Retinal pigment epithelial cell (primary cell): ENCODE measurements at regions not wholly inside any gene's neighbourhood (a gene's known extent, or its start where the extent isn't known, plus 50 kb on each side); places are given as distances from the start of the nearest gene placed in this dataset.
"Not testable (repeated sequence)": the region's sequence is repeated elsewhere in the genome, so short reads cannot be mapped to it uniquely, and the experiment has no call there.

Experiments
- DNase-seq: peaks from one replicate; pipeline ENCODE4 v3.0.0-alpha.2; 2010; ENCODE audit warnings: low read depth
- H3K4me3 ChIP-seq: 2 replicates; pipeline ENCODE4 v1.5.1; 2011; ENCODE audit warnings: mild to moderate bottlenecking, low read length, control low read depth, moderate library complexity
- TF ChIP-seq, protein P1 (sequence below): conservative IDR thresholded peaks from 2 replicates; pipeline ENCODE4 v1.5.1; 2011; ENCODE audit warnings: low read depth, low read length, control low read depth, inconsistent platforms

DNA sequence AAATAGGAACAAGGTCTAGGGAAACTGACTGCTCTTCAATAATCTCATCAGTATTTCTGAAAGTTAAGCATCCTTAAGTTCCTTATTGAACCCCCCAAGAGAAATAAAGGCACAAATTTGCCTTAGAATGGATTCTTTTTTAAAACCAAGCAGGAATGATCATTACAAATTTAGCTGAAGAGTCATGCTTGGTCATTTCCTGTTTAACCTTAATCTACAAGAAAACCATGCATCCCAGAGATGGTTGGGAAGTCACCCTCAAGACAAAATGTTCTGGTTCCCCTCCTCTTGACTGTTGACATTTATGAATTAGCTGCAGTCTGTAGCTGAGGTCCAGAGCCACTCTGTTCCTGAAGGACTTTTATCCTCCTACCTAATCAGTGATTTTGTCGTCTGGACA lies 291.8 kb upstream of the G2E3 start:
- TF ChIP-seq, protein P1, sequence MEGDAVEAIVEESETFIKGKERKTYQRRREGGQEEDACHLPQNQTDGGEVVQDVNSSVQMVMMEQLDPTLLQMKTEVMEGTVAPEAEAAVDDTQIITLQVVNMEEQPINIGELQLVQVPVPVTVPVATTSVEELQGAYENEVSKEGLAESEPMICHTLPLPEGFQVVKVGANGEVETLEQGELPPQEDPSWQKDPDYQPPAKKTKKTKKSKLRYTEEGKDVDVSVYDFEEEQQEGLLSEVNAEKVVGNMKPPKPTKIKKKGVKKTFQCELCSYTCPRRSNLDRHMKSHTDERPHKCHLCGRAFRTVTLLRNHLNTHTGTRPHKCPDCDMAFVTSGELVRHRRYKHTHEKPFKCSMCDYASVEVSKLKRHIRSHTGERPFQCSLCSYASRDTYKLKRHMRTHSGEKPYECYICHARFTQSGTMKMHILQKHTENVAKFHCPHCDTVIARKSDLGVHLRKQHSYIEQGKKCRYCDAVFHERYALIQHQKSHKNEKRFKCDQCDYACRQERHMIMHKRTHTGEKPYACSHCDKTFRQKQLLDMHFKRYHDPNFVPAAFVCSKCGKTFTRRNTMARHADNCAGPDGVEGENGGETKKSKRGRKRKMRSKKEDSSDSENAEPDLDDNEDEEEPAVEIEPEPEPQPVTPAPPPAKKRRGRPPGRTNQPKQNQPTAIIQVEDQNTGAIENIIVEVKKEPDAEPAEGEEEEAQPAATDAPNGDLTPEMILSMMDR = no peak
- DNase-seq = no peak

DNA sequence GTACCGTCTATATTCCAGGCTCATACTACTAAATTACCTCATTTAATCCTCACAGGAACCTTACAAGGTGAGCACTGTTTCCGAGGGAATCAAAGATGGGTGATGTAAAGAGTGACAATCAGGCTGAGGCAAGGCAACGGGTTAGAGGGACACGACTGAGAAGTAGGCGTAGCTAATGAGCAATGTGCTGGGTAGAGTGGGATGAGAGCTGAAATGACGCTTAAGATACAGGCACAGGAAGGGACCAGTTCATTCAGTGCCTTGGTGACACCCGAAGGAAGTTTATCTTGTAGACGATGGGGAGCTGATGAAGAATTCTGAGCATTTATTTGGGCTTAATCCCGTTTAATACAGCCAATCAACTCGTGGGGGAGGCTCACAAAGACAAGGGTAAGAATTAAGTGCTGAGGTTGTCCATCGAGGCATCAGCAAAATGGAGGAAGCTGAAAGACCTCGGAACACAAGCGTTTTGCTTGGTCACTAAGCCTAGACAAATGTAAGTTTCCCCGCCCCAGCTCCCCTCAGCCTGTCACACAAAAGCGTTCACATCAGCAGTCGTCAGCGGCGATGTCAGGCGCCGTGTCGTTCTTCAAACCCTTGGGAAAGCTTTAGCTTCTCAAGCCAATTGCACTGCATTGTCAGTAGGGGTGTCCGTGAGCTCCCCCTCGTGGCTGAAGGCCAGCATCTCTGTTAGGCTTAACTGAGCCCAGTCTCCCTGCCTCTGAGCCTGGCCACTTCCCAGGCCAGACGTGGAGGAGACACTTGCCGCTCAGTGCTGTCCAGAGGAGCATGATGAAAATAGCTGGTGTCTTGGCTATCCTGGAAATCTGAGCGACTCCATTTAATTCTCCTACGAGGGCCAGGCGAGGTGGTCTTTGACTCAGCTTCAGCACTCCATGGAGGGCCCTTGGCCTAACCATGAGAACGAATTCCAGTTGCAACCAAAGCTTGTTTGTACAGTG lies 288.5 kb upstream of the G2E3 start:
- DNase-seq = peak; percentile 43
- TF ChIP-seq, protein P1 = peak; percentile 99
- H3K4me3 ChIP-seq = peak overlapping the region; percentile 48

More for the DNA sequence above, 291.8 kb upstream of the G2E3 start:
- H3K4me3 ChIP-seq = no peak overlapping the region

DNA sequence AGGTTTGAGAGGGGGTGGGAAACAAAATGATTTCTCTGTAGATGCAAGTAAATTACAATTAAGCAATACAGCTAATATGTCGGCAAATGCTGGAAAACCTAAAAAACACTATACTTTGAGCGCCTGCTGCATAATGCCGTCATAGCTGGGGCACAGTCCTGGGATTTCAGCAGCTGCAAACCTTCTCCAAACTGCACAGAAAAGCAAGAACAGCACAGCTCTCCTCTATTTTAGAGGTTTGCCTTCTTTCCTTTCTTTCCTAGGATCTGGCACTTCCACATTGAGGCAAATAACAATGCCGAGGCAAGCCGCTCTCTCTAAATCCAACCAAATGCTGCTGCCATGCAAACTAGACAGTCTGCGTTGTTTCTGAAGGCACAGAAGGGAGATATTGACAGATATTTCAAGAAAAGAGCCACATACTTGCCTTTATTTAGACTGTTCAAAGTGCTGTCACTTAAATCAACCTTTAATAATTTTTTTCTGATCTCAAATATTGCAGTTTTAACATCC lies 287.1 kb upstream of the G2E3 start:
- H3K4me3 ChIP-seq = no peak overlapping the region
- no peak for DNase-seq
- TF ChIP-seq, protein P1 = no peak

DNA sequence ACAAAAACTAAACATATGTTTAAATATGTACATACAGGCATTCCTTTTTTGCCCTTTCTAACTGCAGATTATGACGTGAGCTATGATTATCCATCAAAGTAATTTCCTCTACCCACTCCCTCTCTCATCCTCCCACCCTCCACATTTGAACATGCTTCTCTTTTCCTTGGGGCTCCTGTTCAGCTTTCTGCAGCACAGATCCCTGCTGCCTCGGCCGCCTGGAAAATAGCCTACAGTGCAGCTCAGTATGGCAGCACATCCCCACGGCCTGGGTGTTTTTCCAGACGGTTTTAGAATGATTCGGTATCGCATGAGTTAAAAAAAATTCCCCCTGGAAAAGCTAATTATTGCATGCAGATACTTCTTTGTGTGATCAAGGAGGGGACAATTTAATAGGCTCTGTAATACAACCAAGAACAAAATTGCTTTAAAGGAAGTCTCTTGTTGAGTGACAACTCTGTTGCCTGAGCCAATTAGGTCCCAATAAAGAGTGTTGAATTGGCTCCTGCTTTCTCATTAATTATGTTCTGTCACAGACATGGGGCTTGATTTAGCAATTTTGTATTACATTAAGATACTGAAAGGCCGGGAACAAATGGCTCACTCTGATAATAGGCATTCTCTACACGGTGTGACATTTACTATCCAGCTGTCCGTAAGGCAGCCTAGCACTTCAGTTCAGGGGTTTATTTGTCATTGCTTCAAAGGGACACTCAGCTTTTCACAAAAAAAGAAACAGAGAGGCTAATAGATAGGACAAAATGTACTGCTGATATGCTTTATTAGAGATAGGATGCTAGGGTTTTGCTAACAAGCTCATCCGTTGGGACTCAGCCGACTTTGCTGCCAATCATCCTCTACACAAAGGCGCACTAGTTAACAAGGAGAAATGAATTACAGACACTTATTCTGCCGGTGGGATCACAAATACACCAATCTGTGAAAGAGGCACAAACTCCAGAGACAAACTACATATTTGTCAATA lies 285.8 kb upstream of the G2E3 start:
- TF ChIP-seq, protein P1 = no peak
- H3K4me3 ChIP-seq = no peak overlapping the region
- no peak for DNase-seq

DNA sequence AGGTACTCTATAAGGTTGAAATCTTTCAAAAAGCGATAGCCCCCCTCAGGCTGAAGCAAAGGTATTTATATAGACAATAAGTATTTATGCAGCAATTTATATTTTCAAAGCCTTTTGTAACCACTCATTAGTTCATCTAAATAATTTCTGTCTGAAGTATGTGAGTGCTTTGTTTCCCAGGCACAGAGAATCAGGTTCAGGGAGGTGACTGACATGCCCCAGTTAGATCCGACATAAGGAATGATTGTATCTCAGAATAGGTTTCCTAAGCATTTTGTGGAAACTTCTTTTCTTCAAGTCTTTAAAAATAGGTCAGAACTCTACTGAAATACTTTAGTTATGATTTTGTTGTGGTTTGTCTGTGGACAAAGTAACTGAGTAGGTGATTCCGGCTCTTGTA lies 283.4 kb upstream of the G2E3 start:
- TF ChIP-seq, protein P1 = no peak
- no peak overlapping the region for H3K4me3 ChIP-seq
- no peak for DNase-seq

DNA sequence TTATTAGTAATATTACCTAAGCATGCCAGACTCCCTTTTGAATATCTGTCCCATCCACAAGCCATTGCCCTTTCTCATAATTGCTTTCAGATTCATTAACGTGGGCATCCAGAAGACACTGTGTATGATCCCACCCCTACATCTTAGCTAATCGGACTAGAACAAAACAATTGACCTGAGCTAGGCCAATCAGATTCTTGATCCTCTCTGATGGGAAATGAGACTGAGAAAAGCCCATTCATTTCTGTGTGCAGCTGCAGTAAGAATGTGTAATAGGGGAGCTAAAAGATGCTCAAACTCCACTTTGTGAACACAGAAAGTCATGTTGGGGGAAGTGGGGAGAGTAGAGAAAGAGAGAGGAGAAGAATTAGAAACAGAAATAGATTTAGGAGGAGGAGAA lies 281.7 kb upstream of the G2E3 start:
- TF ChIP-seq, protein P1 = no peak
- H3K4me3 ChIP-seq = no peak overlapping the region
- DNase-seq = no peak

DNA sequence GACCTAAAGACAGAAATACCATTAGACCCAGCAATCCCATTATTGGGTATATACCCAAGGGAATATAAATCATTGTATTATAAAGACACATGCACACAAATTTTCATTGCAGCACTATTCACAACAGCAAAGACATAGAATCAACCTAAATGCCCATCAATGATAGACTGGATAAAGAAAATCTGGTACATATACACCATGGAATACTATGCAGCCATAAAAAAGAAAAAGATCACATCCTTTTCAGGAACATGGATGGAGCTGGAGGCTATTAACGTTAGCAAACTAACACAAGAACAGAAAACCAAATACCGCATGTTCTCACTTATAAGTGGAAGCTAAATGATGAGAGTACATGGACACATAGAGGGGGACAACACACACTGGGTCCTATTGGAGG lies 280.1 kb upstream of the G2E3 start:
- DNase-seq, H3K4me3 ChIP-seq: not testable (repeated sequence)
